Mesendoderm (in vitro differentiated cells): ENCODE measurements at regions not wholly inside any gene's neighbourhood (a gene's known extent, or its start where the extent isn't known, plus 50 kb on each side); places are given as distances from the start of the nearest gene placed in this dataset.

Source experiments
- DNase-seq: peaks from one replicate; pipeline ENCODE4 v3.0.0; 2013
- H2AK5ac ChIP-seq: 2 replicates; pipeline ENCODE4 v1.6.1; 2013; ENCODE audit warnings: low read length, inconsistent platforms
- H2BK120ac ChIP-seq: 2 replicates; pipeline ENCODE4 v1.6.1; 2013; ENCODE audit warnings: low read depth, mild to moderate bottlenecking, low read length, moderate library complexity, mixed read lengths
- H2BK15ac ChIP-seq: replicated peaks from 2 replicates; pipeline ENCODE4 v1.6.1; 2013; ENCODE audit warnings: low read depth, mild to moderate bottlenecking, moderate library complexity
- H2BK5ac ChIP-seq: 2 replicates; pipeline ENCODE4 v1.6.1; 2013; ENCODE audit warnings: low read length, inconsistent platforms
- H3K18ac ChIP-seq: 2 replicates; pipeline ENCODE4 v1.6.1; 2013; ENCODE audit warnings: mild to moderate bottlenecking, low read length, mixed read lengths
- H3K23ac ChIP-seq: one replicate; pipeline ENCODE4 v1.6.1; 2013; ENCODE audit warnings: low read length
- H3K27ac ChIP-seq: 2 replicates; pipeline ENCODE4 v1.5.1; 2013; ENCODE audit warnings: low read depth, mild to moderate bottlenecking, inconsistent platforms, low read length, moderate library complexity
- H3K27me3 ChIP-seq: 2 replicates; pipeline ENCODE4 v1.6.1; 2013; ENCODE audit warnings: low read length, control low read depth, mild to moderate bottlenecking, inconsistent platforms; ENCODE audit not compliant: insufficient read depth, poor library complexity
- H3K36me3 ChIP-seq: 2 replicates; pipeline ENCODE4 v1.6.1; 2013; ENCODE audit warnings: low read length, inconsistent platforms; ENCODE audit not compliant: control insufficient read depth, insufficient read depth
- H3K4ac ChIP-seq: one replicate; pipeline ENCODE4 v1.6.1; 2013; ENCODE audit warnings: low read depth, mild to moderate bottlenecking, low read length, moderate library complexity
- H3K4me1 ChIP-seq: 2 replicates; pipeline ENCODE4 v1.6.1; 2013; ENCODE audit warnings: low read depth, low read length, inconsistent platforms; ENCODE audit not compliant: control insufficient read depth
- H3K4me2 ChIP-seq: 2 replicates; pipeline ENCODE4 v1.6.1; 2013; ENCODE audit warnings: low read length
- H3K4me3 ChIP-seq: 2 replicates; pipeline ENCODE4 v1.5.1; 2013; ENCODE audit warnings: mild to moderate bottlenecking, low read length
- H3K56ac ChIP-seq: one replicate; pipeline ENCODE4 v1.6.1; 2013; ENCODE audit warnings: low read length
- H3K79me1 ChIP-seq: 2 replicates; pipeline ENCODE4 v1.6.1; 2013; ENCODE audit warnings: low read length, inconsistent platforms
- H3K79me2 ChIP-seq: 2 replicates; pipeline ENCODE4 v1.6.1; 2013; ENCODE audit warnings: mild to moderate bottlenecking, low read length; ENCODE audit not compliant: control insufficient read depth, insufficient read depth
- H3K9ac ChIP-seq: 2 replicates; pipeline ENCODE4 v1.6.1; 2013; ENCODE audit warnings: low read length, inconsistent platforms
- H4K5ac ChIP-seq: one replicate; pipeline ENCODE4 v1.6.1; 2013; ENCODE audit warnings: low read length
- H4K8ac ChIP-seq: one replicate; pipeline ENCODE4 v1.6.1; 2013; ENCODE audit warnings: low read depth, mild to moderate bottlenecking, control low read depth, low read length, moderate library complexity
- WGBS: extraction: QIAGEN DNeasy Blood & Tissue Kit; methylation state at CpG from one replicate; pipeline ENCODE4 v1.1.7; 2013; ENCODE audit warnings: low lambda C conversion rate, missing lambda C conversion rate; ENCODE audit not compliant: insufficient coverage; ENCODE audit errors: extremely low coverage; 5-methylcytosine and 5-hydroxymethylcytosine counted together

- Histone ChIP-seq H3K56ac (no peak overlapping the region), H3K23ac (no peak overlapping the region), H3K9ac (no peak overlapping the region), H3K4me1 (no peaks in the 10 kb centered on the region), H4K5ac (no peak overlapping the region), H3K36me3 (no peaks in the 10 kb centered on the region), H2BK5ac (no peak overlapping the region), H2BK120ac (no peak overlapping the region), H3K79me1 (no peaks in the 10 kb centered on the region), H2BK15ac (no peak overlapping the region), H3K18ac (no peak overlapping the region), H3K4me3 (no peak overlapping the region), H3K4ac (no peak overlapping the region), H3K79me2 (no peaks in the 10 kb centered on the region), H2AK5ac (no peak overlapping the region), H3K4me2 (no peak overlapping the region), H3K27ac (no peak overlapping the region), H3K27me3 (no peaks in the 10 kb centered on the region), H4K8ac (no peak overlapping the region)
- no CpG with 5 or more reads among the region's 2 CpGs for WGBS
- no peak for DNase-seq
Observed at GRCh38 chr12:127223011-127223410, 1044.0 kb upstream of the TMEM132C start.

GRCh38 chr12:127223731-127224130 lies 1043.2 kb upstream of the TMEM132C start:
- Histone ChIP-seq H3K27ac (no peak overlapping the region), H3K23ac (no peak overlapping the region), H3K56ac (no peak overlapping the region), H3K4me2 (no peak overlapping the region), H2BK5ac (no peak overlapping the region), H3K4me1 (no peaks in the 10 kb centered on the region), H3K79me1 (no peaks in the 10 kb centered on the region), H2BK120ac (no peak overlapping the region), H2AK5ac (no peak overlapping the region), H2BK15ac (no peak overlapping the region), H3K27me3 (no peaks in the 10 kb centered on the region), H3K18ac (no peak overlapping the region), H3K79me2 (no peaks in the 10 kb centered on the region), H3K36me3 (no peaks in the 10 kb centered on the region), H3K4me3 (no peak overlapping the region), H3K9ac (no peak overlapping the region), H4K5ac (no peak overlapping the region), H3K4ac (no peak overlapping the region), H4K8ac (no peak overlapping the region)
- no peak for DNase-seq
- no CpG with 5 or more reads among the region's 3 CpGs for WGBS

GRCh38 chr12:127230843-127231260 lies 1036.1 kb upstream of the TMEM132C start:
- Histone ChIP-seq H3K56ac (no peak overlapping the region), H3K79me2 (no peaks in the 10 kb centered on the region), H2BK15ac (no peak overlapping the region), H3K27ac (no peak overlapping the region), H3K4me3 (no peak overlapping the region), H3K27me3 (no peaks in the 10 kb centered on the region), H3K4me2 (no peak overlapping the region), H3K4me1 (no peaks in the 10 kb centered on the region), H3K36me3 (no peaks in the 10 kb centered on the region), H3K18ac (no peak overlapping the region), H4K8ac (no peak overlapping the region), H4K5ac (no peak overlapping the region), H2BK120ac (no peak overlapping the region), H2BK5ac (no peak overlapping the region), H3K79me1 (no peaks in the 10 kb centered on the region), H3K23ac (no peak overlapping the region), H3K9ac (no peak overlapping the region), H2AK5ac (no peak overlapping the region), H3K4ac (no peak overlapping the region)
- no CpG with 5 or more reads among the region's 6 CpGs for WGBS
- no peak for DNase-seq

GRCh38 chr12:127231371-127231770 lies 1035.6 kb upstream of the TMEM132C start:
- Histone ChIP-seq H3K36me3 (no peaks in the 10 kb centered on the region), H3K4me1 (no peaks in the 10 kb centered on the region), H2BK15ac (no peak overlapping the region), H2BK5ac (no peak overlapping the region), H3K9ac (no peak overlapping the region), H4K8ac (no peak overlapping the region), H3K23ac (no peak overlapping the region), H2AK5ac (no peak overlapping the region), H2BK120ac (no peak overlapping the region), H3K79me2 (no peaks in the 10 kb centered on the region), H3K79me1 (no peaks in the 10 kb centered on the region), H3K4ac (no peak overlapping the region), H3K4me3 (no peak overlapping the region), H3K18ac (no peak overlapping the region), H3K27me3 (no peaks in the 10 kb centered on the region), H3K27ac (no peak overlapping the region), H3K4me2 (no peak overlapping the region), H3K56ac (no peak overlapping the region), H4K5ac (no peak overlapping the region)
- no peak for DNase-seq
- WGBS, result no CpG with 5 or more reads among the region's 7 CpGs

GRCh38 chr12:127233016-127233415 lies 1034.0 kb upstream of the TMEM132C start:
- H2BK15ac ChIP-seq, result no peak overlapping the region

GRCh38 chr12:127235761-127236160 lies 1031.2 kb upstream of the TMEM132C start:
- H3K79me1 ChIP-seq, result no peaks in the 10 kb centered on the region
- no peak overlapping the region for H3K4me2 ChIP-seq
- WGBS, result no CpG with 5 or more reads among the region's 8 CpGs
- no peak for DNase-seq
- no peak overlapping the region for H2BK15ac ChIP-seq
- no peaks in the 10 kb centered on the region for H3K27me3 ChIP-seq
- no peaks in the 10 kb centered on the region for H3K4me1 ChIP-seq
- no peak overlapping the region for H2AK5ac ChIP-seq
- H3K4ac ChIP-seq, result no peak overlapping the region
- H2BK5ac ChIP-seq, result no peak overlapping the region
- H4K5ac ChIP-seq, result no peak overlapping the region
- no peak overlapping the region for H3K27ac ChIP-seq
- H3K4me3 ChIP-seq, result no peak overlapping the region
- no peak overlapping the region for H3K23ac ChIP-seq
- no peak overlapping the region for H4K8ac ChIP-seq
- H3K79me2 ChIP-seq, result no peaks in the 10 kb centered on the region
- no peak overlapping the region for H3K18ac ChIP-seq
- H3K9ac ChIP-seq, result no peak overlapping the region
- H2BK120ac ChIP-seq, result no peak overlapping the region
- no peak overlapping the region for H3K56ac ChIP-seq
- H3K36me3 ChIP-seq, result no peaks in the 10 kb centered on the region

More at GRCh38 chr12:127233016-127233415, 1034.0 kb upstream of the TMEM132C start:
- H3K79me1 ChIP-seq, result no peaks in the 10 kb centered on the region
- H2BK120ac ChIP-seq, result no peak overlapping the region
- no peak overlapping the region for H3K27ac ChIP-seq
- H3K56ac ChIP-seq, result no peak overlapping the region
- no peak overlapping the region for H2AK5ac ChIP-seq
- no peak overlapping the region for H4K5ac ChIP-seq
- H3K4me2 ChIP-seq, result no peak overlapping the region
- WGBS, result no CpG with 5 or more reads among the region's 2 CpGs
- no peak overlapping the region for H3K4ac ChIP-seq
- no peaks in the 10 kb centered on the region for H3K79me2 ChIP-seq
- H3K4me1 ChIP-seq, result no peaks in the 10 kb centered on the region
- H3K36me3 ChIP-seq, result no peaks in the 10 kb centered on the region
- no peak overlapping the region for H3K9ac ChIP-seq
- no peak overlapping the region for H3K23ac ChIP-seq
- H4K8ac ChIP-seq, result no peak overlapping the region
- H3K4me3 ChIP-seq, result no peak overlapping the region
- H2BK5ac ChIP-seq, result no peak overlapping the region
- H3K18ac ChIP-seq, result no peak overlapping the region
- no peaks in the 10 kb centered on the region for H3K27me3 ChIP-seq
- DNase-seq, result no peak
